IMR-90 (cell line): ENCODE measurements at regions not wholly inside any gene's neighbourhood (a gene's known extent, or its start where the extent isn't known, plus 50 kb on each side); places are given as distances from the start of the nearest gene placed in this dataset.

Source experiments
- POLR2A ChIP-seq: IDR thresholded peaks from 2 replicates; pipeline ENCODE4 v1.6.1; 2012; ENCODE audit warnings: mild to moderate bottlenecking, low read depth, low read length
- RAD21 ChIP-seq: IDR thresholded peaks from 2 replicates; pipeline ENCODE4 v1.6.1; 2012; ENCODE audit warnings: low read length, improper control_type of control experiment

DNA sequence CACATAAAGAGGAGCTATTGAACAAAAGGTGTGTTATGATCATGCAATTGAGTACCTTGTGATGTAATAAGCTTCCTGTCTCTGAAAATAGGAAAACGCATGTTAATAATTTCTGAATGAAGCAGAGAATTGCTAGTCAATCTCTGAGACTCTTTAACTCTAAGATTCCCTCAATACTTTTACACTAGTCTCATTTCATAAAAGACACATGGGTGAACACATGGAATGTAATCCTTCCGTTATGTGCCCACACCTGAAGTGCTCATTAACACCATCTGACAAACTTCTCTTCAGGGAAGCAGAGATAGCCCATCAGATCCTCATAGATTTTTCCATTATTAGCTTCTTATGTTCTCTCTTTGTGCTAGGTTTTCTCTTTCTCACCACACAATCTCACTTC, 182.4 kb downstream of the TLR4 start:
- no peak for TF ChIP-seq RAD21
- TF ChIP-seq POLR2A = no peak
